Loucy (cell line): ENCODE measurements at regions not wholly inside any gene's neighbourhood (a gene's known extent, or its start where the extent isn't known, plus 50 kb on each side); places are given as distances from the start of the nearest gene placed in this dataset.

ENCODE experiments used
- H2AFZ ChIP-seq: fragments of 200-600 bp; sonication (generic); 2 replicates; pipeline ENCODE4 v1.6.0; 2016; ENCODE audit warnings: antibody characterized with exemption, mild to moderate bottlenecking, low read length, moderate library complexity
- H3F3A ChIP-seq: fragments of 200-600 bp; 2 replicates; pipeline ENCODE4 v1.6.0; 2016; ENCODE audit warnings: antibody characterized with exemption, low read depth, mild to moderate bottlenecking
- H3K27me3 ChIP-seq: fragments of 200-600 bp; sonication (generic); 2 replicates; pipeline ENCODE4 v1.6.1; 2014; ENCODE audit warnings: low read length, mild to moderate bottlenecking; ENCODE audit not compliant: insufficient read depth, poor library complexity, severe bottlenecking
- H3K36me3 ChIP-seq: fragments of 200-600 bp; sonication (generic); 2 replicates; pipeline ENCODE4 v1.6.1; 2016; ENCODE audit warnings: low read length; ENCODE audit not compliant: insufficient read depth
- H3K4me1 ChIP-seq: fragments of 200-600 bp; sonication (generic); 2 replicates; pipeline ENCODE4 v1.5.1; 2014; ENCODE audit warnings: low read length, mild to moderate bottlenecking; ENCODE audit not compliant: insufficient read depth, poor library complexity, severe bottlenecking
- H3K4me2 ChIP-seq: fragments of 200-600 bp; sonication (generic); 2 replicates; pipeline ENCODE4 v1.6.0; 2014; ENCODE audit warnings: antibody characterized with exemption, low read length, low read depth, mild to moderate bottlenecking; ENCODE audit not compliant: poor library complexity, severe bottlenecking
- H3K4me3 ChIP-seq: fragments of 200-600 bp; sonication (generic); 2 replicates; pipeline ENCODE4 v1.5.1; 2014; ENCODE audit warnings: low read length, mild to moderate bottlenecking, mixed read lengths; ENCODE audit not compliant: poor library complexity, severe bottlenecking
- H3K79me2 ChIP-seq: fragments of 200-600 bp; sonication (generic); 2 replicates; pipeline ENCODE4 v1.6.1; 2014; ENCODE audit warnings: low read length; ENCODE audit not compliant: insufficient read depth
- H3K9ac ChIP-seq: fragments of 200-600 bp; sonication (generic); 2 replicates; pipeline ENCODE4 v1.6.0; 2014; ENCODE audit warnings: mild to moderate bottlenecking, low read depth, low read length, moderate library complexity; ENCODE audit not compliant: poor library complexity, severe bottlenecking
- H3K9me2 ChIP-seq: fragments of 200-600 bp; sonication (generic); replicated peaks from 2 replicates; pipeline ENCODE4 v1.6.1; 2016; ENCODE audit warnings: low read depth, low read length, mixed read lengths
- H3K9me3 ChIP-seq: fragments of 200-600 bp; sonication (generic); 2 replicates; pipeline ENCODE4 v1.6.1; 2014; ENCODE audit warnings: mild to moderate bottlenecking, antibody characterized with exemption, low read length, low read depth; ENCODE audit not compliant: insufficient read depth
- H4K20me1 ChIP-seq: fragments of 200-600 bp; sonication (generic); 2 replicates; pipeline ENCODE4 v1.6.0; 2014; ENCODE audit warnings: antibody characterized with exemption, low read length, mild to moderate bottlenecking; ENCODE audit not compliant: insufficient read depth, poor library complexity, severe bottlenecking
- CTCF ChIP-seq: fragments of 200-600 bp; sonication (generic); conservative IDR thresholded peaks from 2 replicates; pipeline ENCODE4 v1.5.1; 2014; ENCODE audit warnings: mild to moderate bottlenecking, antibody characterized with exemption, low read length
- EZH2phosphoT487 ChIP-seq: fragments of 200-600 bp; IDR thresholded peaks from 2 replicates; pipeline ENCODE4 v1.6.1; 2018; ENCODE audit warnings: antibody characterized with exemption, mild to moderate bottlenecking, moderate library complexity, borderline replicate concordance

GRCh38 chr15:36506733-36507356, 72.6 kb upstream of the CDIN1 start:
- Histone ChIP-seq H3K9me2 (no peaks in the 10 kb centered on the region; the same call in 1 of the 2 replicates), H3K4me1 (no peaks in the 10 kb centered on the region), H2AFZ (no peak overlapping the region), H3K9me3 (no peaks in the 10 kb centered on the region), H3K4me3 (no peak overlapping the region), H4K20me1 (no peaks in the 10 kb centered on the region), H3F3A (no peaks in the 10 kb centered on the region), H3K79me2 (no peaks in the 10 kb centered on the region), H3K27me3 (no peaks in the 10 kb centered on the region), H3K36me3 (no peaks in the 10 kb centered on the region), H3K4me2 (no peak overlapping the region), H3K9ac (no peak overlapping the region)
- TF ChIP-seq CTCF (no peak), EZH2phosphoT487 (no peak)

GRCh38 chr15:36507458-36507857, 72.0 kb upstream of the CDIN1 start:
- H3K4me1 ChIP-seq: no peaks in the 10 kb centered on the region
- H3K9ac ChIP-seq: no peak overlapping the region
- no peaks in the 10 kb centered on the region; the same call in 1 of the 2 replicates for H3K9me2 ChIP-seq
- H3K79me2 ChIP-seq: no peaks in the 10 kb centered on the region
- no peaks in the 10 kb centered on the region for H3F3A ChIP-seq
- TF ChIP-seq EZH2phosphoT487 (no peak), CTCF (no peak)
- H3K27me3 ChIP-seq: no peaks in the 10 kb centered on the region
- H2AFZ ChIP-seq: no peak overlapping the region
- H3K4me3 ChIP-seq: no peak overlapping the region
- H3K9me3 ChIP-seq: no peaks in the 10 kb centered on the region
- H3K36me3 ChIP-seq: no peaks in the 10 kb centered on the region
- H3K4me2 ChIP-seq: no peak overlapping the region
- H4K20me1 ChIP-seq: no peaks in the 10 kb centered on the region

GRCh38 chr15:36511594-36511993, 67.8 kb upstream of the CDIN1 start:
- no peaks in the 10 kb centered on the region; the same call in 1 of the 2 replicates for H3K9me2 ChIP-seq

More at GRCh38 chr15:36511594-36511993, 67.8 kb upstream of the CDIN1 start:
- H3K4me3 ChIP-seq: no peak overlapping the region
- no peak for TF ChIP-seq CTCF
- TF ChIP-seq EZH2phosphoT487: no peak
- no peaks in the 10 kb centered on the region for H4K20me1 ChIP-seq
- H3K79me2 ChIP-seq: no peaks in the 10 kb centered on the region
- H3K9me3 ChIP-seq: no peaks in the 10 kb centered on the region
- no peak overlapping the region for H2AFZ ChIP-seq
- H3K4me2 ChIP-seq: no peak overlapping the region
- no peak overlapping the region for H3K9ac ChIP-seq
- H3K4me1 ChIP-seq: no peaks in the 10 kb centered on the region
- H3K36me3 ChIP-seq: no peaks in the 10 kb centered on the region
- H3K27me3 ChIP-seq: no peaks in the 10 kb centered on the region
- no peaks in the 10 kb centered on the region for H3F3A ChIP-seq
